HG03060 (cell line): ENCODE measurements at regions not wholly inside any gene's neighbourhood (a gene's known extent, or its start where the extent isn't known, plus 50 kb on each side); places are given as distances from the start of the nearest gene placed in this dataset.

Experiments
- ATAC-seq: cut with Tn5 transposase; IDR thresholded peaks from one replicate; pipeline ENCODE4 v1.9.1; 2021; ENCODE audit warnings: low read depth, moderate number of reproducible peaks; ENCODE audit not compliant: unreplicated experiment

- no peak for ATAC-seq
These were observed 969.9 kb downstream of the KCNMA1 start for GRCh38 chr10:76667408-76668370.

- ATAC-seq: no peak
These were observed 970.7 kb downstream of the KCNMA1 start for GRCh38 chr10:76666891-76667290.

GRCh38 chr10:76665029-76665428, 972.6 kb downstream of the KCNMA1 start:
- ATAC-seq: no peak

- ATAC-seq: no peak
These were observed 980.1 kb downstream of the KCNMA1 start for GRCh38 chr10:76657337-76658012.

GRCh38 chr10:76651154-76651553, 986.5 kb downstream of the KCNMA1 start:
- no peak for ATAC-seq

GRCh38 chr10:76649723-76650127, 987.9 kb downstream of the KCNMA1 start:
- no peak for ATAC-seq

GRCh38 chr10:76649254-76649653, 988.4 kb downstream of the KCNMA1 start:
- ATAC-seq: no peak

GRCh38 chr10:76647301-76647700, 990.3 kb downstream of the KCNMA1 start:
- no peak for ATAC-seq

GRCh38 chr10:76645341-76645740, 992.3 kb downstream of the KCNMA1 start:
- no peak for ATAC-seq

- ATAC-seq: no peak
These were observed 993.1 kb downstream of the KCNMA1 start for GRCh38 chr10:76644476-76644875.

- no peak for ATAC-seq
These were observed 994.1 kb downstream of the KCNMA1 start for GRCh38 chr10:76643511-76643911.

GRCh38 chr10:76642358-76642757, 995.2 kb downstream of the KCNMA1 start:
- ATAC-seq: no peak

- ATAC-seq: no peak
These were observed 996.4 kb downstream of the KCNMA1 start for GRCh38 chr10:76641215-76641614.

- ATAC-seq: no peak
These were observed 996.8 kb downstream of the KCNMA1 start for GRCh38 chr10:76640806-76641205.

GRCh38 chr10:76632767-76633051, 1004.9 kb downstream of the KCNMA1 start:
- ATAC-seq: no peak

GRCh38 chr10:76631884-76632766, 1005.5 kb downstream of the KCNMA1 start:
- no peak for ATAC-seq

- ATAC-seq: no peak
These were observed 1006.5 kb downstream of the KCNMA1 start for GRCh38 chr10:76631036-76631670.

- ATAC-seq: no peak
These were observed 1008.8 kb downstream of the KCNMA1 start for GRCh38 chr10:76628801-76629200.

- ATAC-seq: no peak
These were observed 1011.2 kb downstream of the KCNMA1 start for GRCh38 chr10:76626386-76626785.

- peak; percentile 91 for ATAC-seq
These were observed 1013.1 kb downstream of the KCNMA1 start for GRCh38 chr10:76624470-76624869.
